GM23248 (cell line): ENCODE measurements at regions not wholly inside any gene's neighbourhood (a gene's known extent, or its start where the extent isn't known, plus 50 kb on each side); places are given as distances from the start of the nearest gene placed in this dataset.

Experiments used
- DNase-seq: peaks from one replicate; pipeline ENCODE4 v3.0.0-alpha.2; 2015
- H2AFZ ChIP-seq: fragments of 200-600 bp; sonication (generic); 2 replicates; pipeline ENCODE4 v1.6.1; 2016; ENCODE audit warnings: antibody characterized with exemption
- H3F3A ChIP-seq: fragments of 200-600 bp; sonication (generic); 2 replicates; pipeline ENCODE4 v1.6.1; 2016; ENCODE audit warnings: mild to moderate bottlenecking, antibody characterized with exemption, mixed run types; ENCODE audit not compliant: insufficient read depth
- H3K27ac ChIP-seq: fragments of 200-600 bp; sonication (generic); 2 replicates; pipeline ENCODE4 v1.5.1; 2016; ENCODE audit warnings: mild to moderate bottlenecking
- H3K27me3 ChIP-seq: fragments of 200-600 bp; sonication (generic); replicated peaks from 2 replicates; pipeline ENCODE4 v1.6.1; 2016; ENCODE audit warnings: mild to moderate bottlenecking; ENCODE audit not compliant: insufficient read depth
- H3K36me3 ChIP-seq: fragments of 200-600 bp; sonication (generic); 2 replicates; pipeline ENCODE4 v1.6.1; 2016; ENCODE audit warnings: low read depth, mild to moderate bottlenecking
- H3K4me1 ChIP-seq: fragments of 200-600 bp; sonication (generic); 2 replicates; pipeline ENCODE4 v1.6.1; 2016; ENCODE audit warnings: mild to moderate bottlenecking; ENCODE audit not compliant: insufficient read depth
- H3K4me2 ChIP-seq: fragments of 200-600 bp; sonication (generic); one replicate; pipeline ENCODE4 v1.6.1; 2016; ENCODE audit warnings: mild to moderate bottlenecking; ENCODE audit not compliant: unreplicated experiment
- H3K4me3 ChIP-seq: fragments of 200-600 bp; sonication (generic); 2 replicates; pipeline ENCODE4 v1.5.1; 2016; ENCODE audit warnings: mild to moderate bottlenecking
- H3K79me2 ChIP-seq: fragments of 200-600 bp; sonication (generic); 2 replicates; pipeline ENCODE4 v1.6.1; 2016; ENCODE audit warnings: mild to moderate bottlenecking; ENCODE audit not compliant: insufficient read depth
- H3K9ac ChIP-seq: fragments of 200-600 bp; sonication (generic); 2 replicates; pipeline ENCODE4 v1.6.1; 2016; ENCODE audit warnings: mild to moderate bottlenecking
- H3K9me2 ChIP-seq: fragments of 200-600 bp; sonication (generic); 2 replicates; pipeline ENCODE4 v1.6.1; 2016; ENCODE audit warnings: mixed run types, mild to moderate bottlenecking, moderate library complexity; ENCODE audit not compliant: insufficient read depth
- H3K9me3 ChIP-seq: fragments of 200-600 bp; sonication (generic); one replicate; pipeline ENCODE4 v1.6.1; 2017; ENCODE audit warnings: low read depth
- H4K20me1 ChIP-seq: fragments of 200-600 bp; sonication (generic); 2 replicates; pipeline ENCODE4 v1.6.0; 2016; ENCODE audit not compliant: insufficient read depth
- EZH2 ChIP-seq: fragments of 200-600 bp; sonication (generic); IDR thresholded peaks from 2 replicates; pipeline ENCODE4 v1.6.1; 2018; ENCODE audit warnings: antibody characterized with exemption, mild to moderate bottlenecking; ENCODE audit not compliant: insufficient read depth, poor library complexity, severe bottlenecking
- EZH2phosphoT487 ChIP-seq: fragments of 200-600 bp; sonication (generic); IDR thresholded peaks from 2 replicates; pipeline ENCODE4 v1.6.1; 2018; ENCODE audit warnings: antibody characterized with exemption, moderate library complexity, mild to moderate bottlenecking, low read depth; ENCODE audit not compliant: insufficient read depth
- WGBS, 2 experiments: methylation state at CpG; one replicate each; pipeline ENCODE4 v1.1.6; 2015 to 2017; ENCODE audit warnings: low lambda C conversion rate in 2 of 2, low coverage in 1 of 2; ENCODE audit errors: missing lambda C conversion rate in 2 of 2; 5-methylcytosine and 5-hydroxymethylcytosine counted together
- in situ Hi-C: fragments of 300-500 bp; cut with MboI; formaldehyde crosslinking; loops from 2 replicates; pipeline ENCODE4 v1.15.0; 2020

DNA sequence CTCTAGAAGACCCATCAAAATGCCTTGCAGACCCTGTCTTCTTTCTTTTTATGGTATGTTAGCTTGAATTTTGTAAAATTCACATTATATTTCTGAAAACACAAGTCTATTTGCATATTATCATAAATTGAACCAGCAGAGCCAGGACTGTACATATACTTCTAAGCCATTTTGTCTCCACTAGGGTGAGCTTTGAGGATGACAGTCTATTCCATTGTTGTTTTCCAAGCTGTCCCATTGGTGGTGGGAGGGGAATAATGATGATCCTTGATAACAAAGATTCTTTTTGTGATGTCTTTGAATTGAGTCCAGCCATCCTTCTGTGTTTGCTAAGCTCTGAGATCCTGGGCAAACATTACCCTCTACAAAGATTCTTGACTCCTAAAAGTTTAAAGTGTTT, 359.3 kb upstream of the PCDH20 start:
- H3F3A ChIP-seq = no peaks in the 10 kb centered on the region
- peaks cover 2% of the 10 kb centered on the region for H3K9me3 ChIP-seq
- H3K27me3 ChIP-seq = no peaks in the 10 kb centered on the region
- no peak overlapping the region for H2AFZ ChIP-seq
- no peaks in the 10 kb centered on the region for H3K36me3 ChIP-seq
- H3K27ac ChIP-seq = no peak overlapping the region
- in situ Hi-C loops = no loop called here
- H4K20me1 ChIP-seq = no peaks in the 10 kb centered on the region
- DNase-seq = no peak
- no peaks in the 10 kb centered on the region for H3K79me2 ChIP-seq
- no peak overlapping the region for H3K4me3 ChIP-seq
- H3K4me1 ChIP-seq = no peaks in the 10 kb centered on the region
- no peak for TF ChIP-seq EZH2phosphoT487
- TF ChIP-seq EZH2 = no peak
- no peak overlapping the region for H3K9ac ChIP-seq
- H3K9me2 ChIP-seq = no peaks in the 10 kb centered on the region
- H3K4me2 ChIP-seq = no peak overlapping the region

DNA sequence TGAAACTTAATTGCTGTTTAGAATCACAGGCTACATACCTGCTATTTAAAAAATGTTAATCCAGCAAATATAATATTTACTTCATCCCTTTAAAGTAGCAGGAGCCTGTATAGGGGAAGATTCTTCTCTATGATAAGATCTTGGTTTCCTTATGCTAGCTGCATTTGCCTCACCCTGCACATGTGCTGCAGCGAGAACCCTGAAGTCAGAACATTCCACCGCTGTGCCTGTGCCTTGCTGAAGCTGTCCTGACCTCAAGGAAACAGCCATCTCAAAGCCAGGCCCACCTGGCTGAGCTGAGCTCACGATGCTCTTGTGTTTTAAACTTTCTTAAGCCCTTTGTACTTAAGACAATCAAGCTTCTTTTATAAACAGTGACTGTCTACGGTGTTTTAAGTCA, 355.0 kb upstream of the PCDH20 start:
- H3K9me2 ChIP-seq = no peaks in the 10 kb centered on the region
- H3K36me3 ChIP-seq = no peaks in the 10 kb centered on the region
- no peaks in the 10 kb centered on the region for H3F3A ChIP-seq
- no peaks in the 10 kb centered on the region for H3K4me1 ChIP-seq
- H3K27ac ChIP-seq = no peak overlapping the region
- WGBS, 2 experiments = 7 to 8% methylated on average over 4 of the region's 4 CpGs
- no peaks in the 10 kb centered on the region for H4K20me1 ChIP-seq
- no peak for DNase-seq
- no peaks in the 10 kb centered on the region for H3K27me3 ChIP-seq
- H3K9ac ChIP-seq = no peak overlapping the region
- H3K79me2 ChIP-seq = no peaks in the 10 kb centered on the region
- in situ Hi-C loops = no loop called here
- H3K9me3 ChIP-seq = peaks cover 2% of the 10 kb centered on the region
- H2AFZ ChIP-seq = no peak overlapping the region
- no peak overlapping the region for H3K4me2 ChIP-seq
- H3K4me3 ChIP-seq = no peak overlapping the region
- TF ChIP-seq EZH2phosphoT487 = no peak
- no peak for TF ChIP-seq EZH2

DNA sequence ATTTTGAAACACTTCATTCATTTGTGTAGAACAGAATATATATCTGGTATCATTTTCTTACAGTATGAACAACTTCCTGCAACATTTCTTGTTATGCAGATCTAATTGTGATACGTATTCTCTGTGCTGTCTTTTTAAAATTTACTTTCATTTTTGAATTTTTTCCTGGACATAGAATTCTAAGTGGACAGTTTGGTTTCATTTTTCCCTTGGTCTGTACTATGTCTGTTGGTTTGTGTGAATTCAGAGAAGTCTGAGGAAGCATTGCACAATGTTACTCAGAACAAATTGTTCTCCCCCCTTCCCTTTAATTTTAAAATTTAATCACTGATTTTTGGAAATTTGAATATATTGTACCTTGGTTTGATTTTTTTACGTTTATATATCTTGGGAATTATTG, 352.5 kb upstream of the PCDH20 start:
- Histone ChIP-seq H4K20me1 (no peaks in the 10 kb centered on the region), H2AFZ (no peak overlapping the region), H3K4me2 (no peak overlapping the region), H3K27me3 (no peaks in the 10 kb centered on the region), H3K79me2 (no peaks in the 10 kb centered on the region), H3K9ac (no peak overlapping the region), H3K9me3 (peaks cover 2% of the 10 kb centered on the region), H3K4me1 (no peaks in the 10 kb centered on the region), H3K9me2 (no peaks in the 10 kb centered on the region), H3K27ac (no peak overlapping the region), H3K4me3 (no peak overlapping the region), H3F3A (no peaks in the 10 kb centered on the region), H3K36me3 (no peaks in the 10 kb centered on the region)
- WGBS, 2 experiments = 9 to 10% methylated on average over 2 of the region's 2 CpGs
- no peak for DNase-seq
- in situ Hi-C loops = no loop called here
- TF ChIP-seq EZH2 = no peak
- TF ChIP-seq EZH2phosphoT487 = no peak

DNA sequence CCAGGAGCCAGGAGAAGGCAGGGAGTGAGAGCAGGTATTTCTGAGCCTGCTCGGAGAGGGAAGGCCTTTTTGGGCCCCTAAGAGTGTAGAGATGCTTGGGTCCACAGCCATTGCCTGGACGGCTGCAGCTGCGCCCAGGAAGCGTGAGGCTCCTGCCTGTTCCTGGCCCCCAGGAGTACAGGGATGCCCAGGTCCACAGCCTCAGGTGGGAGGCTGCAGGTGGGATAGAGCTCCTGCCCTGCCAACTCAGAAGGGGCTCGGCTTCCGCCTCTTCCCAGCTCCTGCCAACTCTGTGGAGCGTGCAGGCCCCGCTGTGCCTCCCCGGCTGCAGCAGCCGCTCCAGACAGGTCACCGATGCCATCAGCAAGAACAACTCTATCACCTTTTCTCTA, 351.0 kb upstream of the PCDH20 start:
- 52 to 57% methylated on average over 11 of the region's 11 CpGs for WGBS, 2 experiments
- H3K27ac ChIP-seq = no peak overlapping the region
- in situ Hi-C loops = no loop called here
- H3K9me2 ChIP-seq = no peaks in the 10 kb centered on the region
- H3K27me3 ChIP-seq = no peaks in the 10 kb centered on the region
- TF ChIP-seq EZH2phosphoT487 (no peak), EZH2 (no peak)
- H3K9ac ChIP-seq = no peak overlapping the region
- H3K9me3 ChIP-seq = no peaks in the 10 kb centered on the region
- no peaks in the 10 kb centered on the region for H3K36me3 ChIP-seq
- no peak for DNase-seq
- no peaks in the 10 kb centered on the region for H4K20me1 ChIP-seq
- H2AFZ ChIP-seq = no peak overlapping the region
- no peak overlapping the region for H3K4me3 ChIP-seq
- no peak overlapping the region for H3K4me2 ChIP-seq
- H3K79me2 ChIP-seq = no peaks in the 10 kb centered on the region
- no peaks in the 10 kb centered on the region for H3K4me1 ChIP-seq
- no peaks in the 10 kb centered on the region for H3F3A ChIP-seq

DNA sequence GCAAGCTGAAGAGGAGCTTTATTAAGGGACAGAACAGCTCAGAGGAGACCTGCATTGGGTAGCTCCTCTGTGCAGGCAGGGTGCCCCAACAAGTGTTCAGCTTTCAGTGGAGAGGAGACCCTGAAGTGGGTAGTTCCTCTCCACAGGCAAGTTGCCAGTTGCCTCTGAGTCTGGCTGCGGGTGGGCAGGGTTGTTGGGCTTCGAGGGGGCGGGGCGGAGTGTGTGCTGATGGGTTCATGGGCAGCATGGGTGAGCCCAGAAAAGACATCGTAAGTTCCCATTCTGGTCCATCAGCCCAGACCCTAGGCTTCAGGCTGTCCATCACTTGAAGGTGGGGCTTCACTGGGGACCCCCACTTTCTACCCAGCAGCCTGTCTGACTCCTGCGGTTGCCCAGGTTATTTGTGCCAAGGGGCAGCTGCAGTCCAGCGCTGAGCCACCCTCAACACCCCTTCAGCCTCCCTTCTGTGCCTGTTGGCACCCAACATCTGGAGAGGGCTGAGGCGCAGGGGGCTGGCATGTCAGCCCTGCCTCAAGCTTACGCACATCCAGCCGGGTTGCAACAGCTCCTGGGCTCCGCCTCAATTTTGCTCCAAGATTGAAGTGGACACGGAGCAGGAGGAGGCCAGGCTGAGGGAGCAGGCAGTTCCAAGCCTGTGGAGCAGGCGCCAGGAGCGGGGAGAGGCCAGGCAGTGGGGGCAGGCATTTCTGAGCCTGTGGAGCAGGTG, 350.5 kb upstream of the PCDH20 start:
- Histone ChIP-seq H3K4me3 (no peak overlapping the region), H3K79me2 (no peaks in the 10 kb centered on the region), H3K9me3 (no peaks in the 10 kb centered on the region), H3K4me1 (no peaks in the 10 kb centered on the region), H3K27me3 (no peaks in the 10 kb centered on the region), H4K20me1 (no peaks in the 10 kb centered on the region), H2AFZ (no peak overlapping the region), H3K9ac (no peak overlapping the region), H3K36me3 (no peaks in the 10 kb centered on the region), H3K4me2 (no peak overlapping the region), H3K27ac (no peak overlapping the region), H3F3A (no peaks in the 10 kb centered on the region), H3K9me2 (no peaks in the 10 kb centered on the region)
- 38 to 49% methylated on average over 14 of the region's 14 CpGs for WGBS, 2 experiments
- in situ Hi-C loops = no loop called here
- DNase-seq = no peak
- TF ChIP-seq EZH2phosphoT487 (no peak), EZH2 (no peak)
